Heart right ventricle (tissue), 16 donors: ENCODE measurements at regions not wholly inside any gene's neighbourhood (a gene's known extent, or its start where the extent isn't known, plus 50 kb on each side); places are given as distances from the start of the nearest gene placed in this dataset.

Experiments used
- ATAC-seq, 8 donors: fragments of 200-7000 bp; cut with Tn5 transposase; one replicate each; pipeline ENCODE4 v1.9.1; 2020; ENCODE audit warnings: mild to moderate bottlenecking in 8 of 8, moderate library complexity in 8 of 8, moderate number of reproducible peaks in 1 of 8
- DNase-seq, 2 donors: peaks; one replicate each; pipeline ENCODE4 v3.0.0-alpha.2; 2020
- H3K27ac ChIP-seq, 10 donors: fragments of 200-600 bp; sonication (generic) in 2 of 10; one replicate each; pipeline versions ENCODE4 v1.5.0 to v1.8.0; 2020 to 2022; ENCODE audit warnings: mild to moderate bottlenecking in 3 of 10
- H3K27me3 ChIP-seq, 7 donors: fragments of 200-600 bp; one replicate each; pipeline ENCODE4 v1.8.0; 2021 to 2022; ENCODE audit warnings: mild to moderate bottlenecking in 2 of 7
- H3K36me3 ChIP-seq, 9 donors: fragments of 200-600 bp; sonication (generic) in 1 of 9; one replicate each; pipeline versions ENCODE4 v1.5.0 to v1.8.0; 2020 to 2022; ENCODE audit warnings: mild to moderate bottlenecking in 2 of 9
- H3K4me1 ChIP-seq, 9 donors: fragments of 200-600 bp; sonication (generic) in 1 of 9; one replicate each; pipeline versions ENCODE4 v1.5.0 to v1.8.0; 2020 to 2022; ENCODE audit warnings: mild to moderate bottlenecking in 4 of 9
- H3K4me3 ChIP-seq, 10 donors: fragments of 200-600 bp; sonication (generic) in 2 of 10; one replicate each; pipeline versions ENCODE4 v1.5.0 to v1.8.0; 2020 to 2022; ENCODE audit warnings: mild to moderate bottlenecking in 7 of 10, moderate library complexity in 2 of 10
- H3K9me3 ChIP-seq, 11 donors: fragments of 200-600 bp in 10 of 11; sonication (generic) in 2 of 11; one replicate each; pipeline versions ENCODE4 v1.5.0 to v1.8.0; 2013 to 2022; ENCODE audit warnings: mild to moderate bottlenecking in 2 of 11, control low read depth in 1 of 11, moderate library complexity in 1 of 11
- WGBS, 2 donors: extraction: QIAGEN DNeasy Blood & Tissue Kit; methylation state at CpG; one replicate each; pipeline ENCODE4 v1.1.7; 2013; ENCODE audit warnings: inconsistent platforms in 1 of 2; 5-methylcytosine and 5-hydroxymethylcytosine counted together
- intact Hi-C, 10 donors: fragments of 100-400 bp; cut with DNase I; formaldehyde crosslinking; loops; one replicate each; pipeline versions ENCODE4 v1.11.1 to v1.14.2; 2022
- TF ChIP-seq, protein P1 (sequence below), 9 donors: fragments of 200-600 bp; sonication (generic) in 2 of 9; IDR thresholded peaks; one replicate each; pipeline versions ENCODE4 v1.5.0 to v1.8.0; 2021 to 2022; ENCODE audit warnings: antibody characterized with exemption in 9 of 9, mild to moderate bottlenecking in 5 of 9, moderate library complexity in 1 of 9
- donor health status: Arrhythmogenic right ventricular cardiomyopathy.
- donor health status: ischemic (EF 13 %, LVEDD 7.1; RV severe dilation, severe dysfunction).
- donor health status: healthy with polysubstance abuse.
- donor health status: DM: no; HTN: yes; CAD: no.
- donor health status: DM: no; HTN: no; CAD: no.
- donor health status: ischemic (EF 25% LVEDD 6.9; RV normal size, moderate dysfunction).
- donor health status: ischemic (EF 25% LVEDD 5.7; RV mildly dilated, moderate dysfunction).
- donor health status: healthy.
- donor health status: DM: yes; HTN: yes; CAD: no.
- donor health status: Ischemic cardiomyopathy.
- donor health status: ischemic (EF 35%, LVEDD 5.7; RV mildly dilated, moderate dysfunction).
- donor health status: nonischemic (EF 11% LVEDD 7.7; RV severe dilation, severe dysfunction).
- donor health status: DM: yes; HTN: yes; CAD: no.
- donor health status: PGD.
- donor health status: ischemic (EF 29% LVEDD 5.4; RV normal size, mild dysfunction).
- donor health status: nonischemic (EF 23%, LVEDD 6.1; RV moderate dilation, normal function).

DNA sequence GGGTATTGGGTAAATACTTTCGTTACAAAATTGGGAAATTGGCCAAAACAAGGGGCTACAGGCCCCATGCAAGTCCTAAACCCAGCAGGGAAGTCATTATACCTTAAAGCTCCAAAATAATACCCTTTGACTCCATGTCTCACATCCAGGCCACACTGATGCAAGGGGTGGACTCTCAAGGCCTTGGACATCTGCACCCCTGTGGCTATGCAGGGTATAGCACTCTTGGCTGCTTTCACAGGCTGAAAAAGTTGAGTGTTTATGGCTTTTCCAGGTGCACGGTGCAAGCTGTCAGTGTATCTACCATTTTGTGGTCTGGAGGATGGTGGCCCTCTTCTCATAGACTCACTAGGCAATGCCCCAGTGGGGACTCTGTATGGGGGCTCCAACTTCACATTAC is 326.5 kb downstream of the TEX13C start:
- 54 to 60% methylated on average over 2 of the region's 2 CpGs for WGBS, 2 donors
- TF ChIP-seq, protein P1, sequence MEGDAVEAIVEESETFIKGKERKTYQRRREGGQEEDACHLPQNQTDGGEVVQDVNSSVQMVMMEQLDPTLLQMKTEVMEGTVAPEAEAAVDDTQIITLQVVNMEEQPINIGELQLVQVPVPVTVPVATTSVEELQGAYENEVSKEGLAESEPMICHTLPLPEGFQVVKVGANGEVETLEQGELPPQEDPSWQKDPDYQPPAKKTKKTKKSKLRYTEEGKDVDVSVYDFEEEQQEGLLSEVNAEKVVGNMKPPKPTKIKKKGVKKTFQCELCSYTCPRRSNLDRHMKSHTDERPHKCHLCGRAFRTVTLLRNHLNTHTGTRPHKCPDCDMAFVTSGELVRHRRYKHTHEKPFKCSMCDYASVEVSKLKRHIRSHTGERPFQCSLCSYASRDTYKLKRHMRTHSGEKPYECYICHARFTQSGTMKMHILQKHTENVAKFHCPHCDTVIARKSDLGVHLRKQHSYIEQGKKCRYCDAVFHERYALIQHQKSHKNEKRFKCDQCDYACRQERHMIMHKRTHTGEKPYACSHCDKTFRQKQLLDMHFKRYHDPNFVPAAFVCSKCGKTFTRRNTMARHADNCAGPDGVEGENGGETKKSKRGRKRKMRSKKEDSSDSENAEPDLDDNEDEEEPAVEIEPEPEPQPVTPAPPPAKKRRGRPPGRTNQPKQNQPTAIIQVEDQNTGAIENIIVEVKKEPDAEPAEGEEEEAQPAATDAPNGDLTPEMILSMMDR (IDR thresholded peaks at IDR 0.05) = peak in 2 of 9 donors; percentile 17 to 24
- ATAC-seq = no peak

DNA sequence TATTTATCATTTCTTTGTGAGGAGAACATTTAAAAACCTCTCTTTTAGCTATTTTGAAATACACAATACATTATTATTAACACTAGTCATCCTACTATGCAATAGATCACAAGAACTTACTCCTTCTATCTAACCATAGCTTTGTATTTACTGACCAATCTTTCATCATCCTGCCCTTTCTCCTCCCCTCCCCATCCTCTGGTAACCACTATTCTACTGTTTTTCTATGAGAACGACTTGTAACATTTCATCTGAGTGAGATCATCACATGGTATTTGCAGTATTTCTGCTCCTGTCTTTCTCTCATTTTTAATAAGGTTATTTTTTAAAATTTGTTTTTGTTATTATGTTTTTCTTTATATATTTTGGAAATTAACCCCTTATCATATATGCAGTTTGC is 331.8 kb downstream of the TEX13C start:
- H3K27me3 ChIP-seq = no peaks in the 10 kb centered on the region
- H3K36me3 ChIP-seq = no peaks in the 10 kb centered on the region
- DNase-seq (no peak), ATAC-seq (no peak)
- no peak overlapping the region for H3K4me3 ChIP-seq
- H3K4me1 ChIP-seq = no peaks in the 10 kb centered on the region
- TF ChIP-seq, protein P1 (IDR thresholded peaks at IDR 0.05) = no peak
- intact Hi-C loops = no loop called here
- H3K9me3 ChIP-seq = no peaks in the 10 kb centered on the region
- H3K27ac ChIP-seq = no peak overlapping the region
- 12 to 39% methylated on average over 1 of the region's 1 CpG for WGBS, 2 donors

More for the DNA sequence above, 326.5 kb downstream of the TEX13C start:
- Histone ChIP-seq H3K9me3 (peaks cover 0 to 13% (median 0%) of the 10 kb centered on the region in 11 donors), H3K4me3 (no peak overlapping the region), H3K27me3 (no peaks in the 10 kb centered on the region), H3K36me3 (no peaks in the 10 kb centered on the region), H3K27ac (no peak overlapping the region), H3K4me1 (no peaks in the 10 kb centered on the region)
- no peak for DNase-seq
- intact Hi-C loops = no loop called here

DNA sequence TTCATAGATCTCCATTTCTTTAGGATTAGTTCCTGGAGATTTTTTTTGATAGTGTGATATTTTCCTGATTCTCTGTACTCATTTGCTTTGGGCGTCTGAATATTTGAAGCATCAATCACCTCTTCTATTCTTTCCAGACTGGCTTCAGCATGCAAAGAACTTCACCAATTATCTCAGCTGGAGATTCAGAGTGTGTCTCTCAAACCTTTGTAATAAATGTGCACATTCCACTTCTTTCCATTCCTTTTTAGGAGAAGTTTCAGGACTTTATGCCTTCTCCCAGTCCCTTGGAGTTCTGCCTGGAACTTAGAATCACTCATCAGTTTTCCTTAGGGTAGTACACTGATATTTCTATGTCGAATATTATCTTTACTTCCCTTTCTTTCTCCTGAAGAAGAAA is 334.8 kb downstream of the TEX13C start:
- Histone ChIP-seq H3K9me3 (no peaks in the 10 kb centered on the region), H3K4me1 (no peaks in the 10 kb centered on the region), H3K36me3 (no peaks in the 10 kb centered on the region), H3K27me3 (no peaks in the 10 kb centered on the region), H3K4me3 (no peak overlapping the region), H3K27ac (no peak overlapping the region)
- DNase-seq (no peak), ATAC-seq (no peak)
- WGBS, 2 donors = 63 to 77% methylated on average over 2 of the region's 2 CpGs
- TF ChIP-seq, protein P1 (IDR thresholded peaks at IDR 0.05) = no peak
- intact Hi-C loops = no loop called here

DNA sequence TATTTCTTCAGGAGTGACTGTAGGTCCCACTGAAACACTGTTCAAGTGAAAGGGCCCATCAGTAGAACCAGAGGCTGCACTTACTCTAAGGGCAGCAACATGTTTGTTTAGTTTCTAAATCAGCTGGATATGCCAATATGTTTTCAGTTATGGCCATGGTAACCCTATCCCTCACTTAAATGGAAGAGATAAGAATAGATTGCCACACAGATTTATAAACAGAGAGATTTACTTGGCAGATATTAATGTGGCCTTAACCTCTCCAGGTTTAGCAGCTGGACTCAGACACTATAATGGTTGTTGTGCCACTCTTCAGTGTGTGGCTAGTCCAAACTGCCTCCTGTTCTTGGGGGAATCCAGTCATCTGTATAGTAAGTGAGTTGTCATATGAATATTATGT is 354.1 kb downstream of the TEX13C start:
- Histone ChIP-seq H3K9me3 (peaks cover 0 to 3% (median 0%) of the 10 kb centered on the region in 11 donors), H3K27ac (no peak overlapping the region), H3K4me3 (no peak overlapping the region), H3K4me1 (no peaks in the 10 kb centered on the region), H3K36me3 (no peaks in the 10 kb centered on the region), H3K27me3 (no peaks in the 10 kb centered on the region)
- intact Hi-C loops = no loop called here
- TF ChIP-seq, protein P1 (IDR thresholded peaks at IDR 0.05) = no peak
- DNase-seq (no peak), ATAC-seq (no peak)

DNA sequence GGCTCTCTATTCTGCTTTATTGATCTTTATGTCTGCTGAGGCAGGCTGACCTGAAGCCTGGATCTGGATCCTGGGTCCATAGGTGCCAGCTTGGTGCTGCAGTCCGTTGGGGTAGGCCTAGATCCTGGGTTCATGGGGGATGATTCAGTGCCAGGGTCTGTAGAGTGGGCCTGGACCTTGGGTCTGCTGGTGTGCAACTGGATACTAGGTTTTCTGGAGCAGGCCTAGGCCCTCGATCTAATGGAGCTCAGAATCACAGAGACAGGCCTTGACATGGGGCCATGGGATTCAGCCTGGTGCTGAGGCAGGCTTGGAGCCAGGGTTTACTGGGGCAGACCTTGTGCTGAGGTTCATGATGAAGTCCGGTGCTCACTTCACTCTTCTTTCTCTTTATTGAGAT is 358.6 kb downstream of the TEX13C start:
- Histone ChIP-seq H3K9me3 (peaks cover 0 to 3% (median 0%) of the 10 kb centered on the region in 11 donors), H3K27ac (no peak overlapping the region), H3K36me3 (no peaks in the 10 kb centered on the region), H3K27me3 (no peaks in the 10 kb centered on the region), H3K4me1 (no peaks in the 10 kb centered on the region), H3K4me3 (no peak overlapping the region)
- DNase-seq (no peak), ATAC-seq (no peak)
- 58 to 59% methylated on average over 3 of the region's 3 CpGs for WGBS, 2 donors
- intact Hi-C loops = no loop called here
- TF ChIP-seq, protein P1 (IDR thresholded peaks at IDR 0.05) = no peak
